A673 (cell line): ENCODE measurements at regions not wholly inside any gene's neighbourhood (a gene's known extent, or its start where the extent isn't known, plus 50 kb on each side); places are given as distances from the start of the nearest gene placed in this dataset.

Experiments
- BruUV-seq: library from RNA; stranded (reverse); fragments of 400-500 nt; replicated peaks from 2 replicates; lab custom pipeline; 2021; lab: Mats Ljungman, UMichigan
- CTCF ChIA-PET: fragments of 300-600 bp; sonication (Branson Sonifier 250); formaldehyde crosslinking; loops from one replicate; lab custom pipeline; 2022; ENCODE audit warnings: antibody characterized with exemption; lab: Charles Lee
- POLR2A ChIA-PET: fragments of 300-600 bp; sonication (Branson Sonifier 250); formaldehyde crosslinking; loops from one replicate; lab custom pipeline; 2022; ENCODE audit warnings: antibody characterized with exemption; ENCODE audit not compliant: low non-redundant PET; lab: Charles Lee
- DNase-seq: peaks from one replicate; pipeline ENCODE4 v3.0.0-alpha.2; 2015; ENCODE audit warnings: low spot score
- H3K27ac ChIP-seq: fragments of 200-600 bp; sonication (generic); 2 replicates; pipeline ENCODE4 v1.5.1; 2016; ENCODE audit warnings: mixed run types, low read depth, mild to moderate bottlenecking, mixed read lengths, antibody characterized with exemption, low read length; ENCODE audit not compliant: poor library complexity, severe bottlenecking
- H3K27me3 ChIP-seq: fragments of 200-600 bp; sonication (generic); replicated peaks from 2 replicates; pipeline ENCODE4 v1.6.1; 2017; ENCODE audit warnings: mixed run types, low read depth, mild to moderate bottlenecking, mixed read lengths, antibody characterized with exemption, low read length; ENCODE audit not compliant: insufficient read depth, poor library complexity
- H3K36me3 ChIP-seq: fragments of 200-600 bp; sonication (generic); 2 replicates; pipeline ENCODE4 v1.6.1; 2016; ENCODE audit warnings: mixed run types, mild to moderate bottlenecking, mixed read lengths, antibody characterized with exemption, low read length; ENCODE audit not compliant: insufficient read depth, poor library complexity, severe bottlenecking
- H3K4me1 ChIP-seq: fragments of 200-600 bp; sonication (generic); 2 replicates; pipeline ENCODE4 v1.6.1; 2017; ENCODE audit warnings: mixed run types, mild to moderate bottlenecking, mixed read lengths, antibody characterized with exemption, low read length; ENCODE audit not compliant: insufficient read depth, poor library complexity, severe bottlenecking
- H3K4me3 ChIP-seq: fragments of 200-600 bp; sonication (generic); 2 replicates; pipeline ENCODE4 v1.5.1; 2016; ENCODE audit warnings: low read depth, mixed run types, mild to moderate bottlenecking, mixed read lengths, low read length; ENCODE audit not compliant: poor library complexity, severe bottlenecking
- H3K9me3 ChIP-seq: fragments of 200-600 bp; sonication (generic); 2 replicates; pipeline ENCODE4 v1.6.1; 2016; ENCODE audit warnings: mixed run types, low read depth, mild to moderate bottlenecking, mixed read lengths, antibody characterized with exemption, low read length; ENCODE audit not compliant: poor library complexity, severe bottlenecking
- EZH2 ChIP-seq: fragments of 200-600 bp; sonication (generic); IDR thresholded peaks from 2 replicates; pipeline ENCODE4 v1.6.1; 2017; ENCODE audit warnings: borderline replicate concordance, low read depth, mild to moderate bottlenecking, mixed read lengths, antibody characterized with exemption, low read length; ENCODE audit not compliant: poor library complexity, severe bottlenecking
- intact Hi-C: fragments of 100-400 bp; cut with micrococcal nuclease; formaldehyde crosslinking; loops from one replicate; pipeline ENCODE4 v1.10.0; 2022; ENCODE audit not compliant: unreplicated experiment
- TF ChIP-seq, protein P1 (sequence below): fragments of 300-800, 200-600 bp; sonication (generic); conservative IDR thresholded peaks from 2 replicates; pipeline ENCODE4 v1.5.1; 2017; ENCODE audit warnings: low read depth, mild to moderate bottlenecking, antibody characterized with exemption, low read length, moderate library complexity, mixed read lengths

DNA sequence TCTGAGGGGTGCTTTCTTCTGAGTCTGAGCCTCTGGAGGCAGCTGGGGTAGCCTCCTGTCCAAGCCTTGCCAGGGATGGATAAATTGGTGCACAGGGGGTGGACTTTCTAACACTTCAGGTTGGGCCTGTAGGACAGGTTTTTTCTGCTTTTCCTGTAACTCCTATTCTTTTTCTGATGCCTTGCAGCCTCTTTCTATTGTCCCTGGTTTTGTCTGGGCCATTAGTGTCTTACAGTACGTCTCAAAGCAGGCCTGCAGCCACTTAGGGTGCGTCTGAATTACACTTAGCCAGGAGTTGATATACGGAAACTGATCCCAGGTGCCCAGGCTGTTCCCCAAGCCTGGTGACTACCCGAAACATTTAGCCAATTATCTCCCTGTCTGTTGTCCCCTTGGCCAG is 213.3 kb upstream of the HTR2A start:
- no peak overlapping the region for H3K27ac ChIP-seq
- POLR2A ChIA-PET, result no interaction called here
- DNase-seq, result no peak
- BruUV-seq, result no TSS peak
- H3K27me3 ChIP-seq, result peaks cover 12% of the 10 kb centered on the region
- CTCF ChIA-PET, result no interaction called here
- no peak overlapping the region for H3K4me3 ChIP-seq
- intact Hi-C loops, result no loop called here
- TF ChIP-seq, protein P1, sequence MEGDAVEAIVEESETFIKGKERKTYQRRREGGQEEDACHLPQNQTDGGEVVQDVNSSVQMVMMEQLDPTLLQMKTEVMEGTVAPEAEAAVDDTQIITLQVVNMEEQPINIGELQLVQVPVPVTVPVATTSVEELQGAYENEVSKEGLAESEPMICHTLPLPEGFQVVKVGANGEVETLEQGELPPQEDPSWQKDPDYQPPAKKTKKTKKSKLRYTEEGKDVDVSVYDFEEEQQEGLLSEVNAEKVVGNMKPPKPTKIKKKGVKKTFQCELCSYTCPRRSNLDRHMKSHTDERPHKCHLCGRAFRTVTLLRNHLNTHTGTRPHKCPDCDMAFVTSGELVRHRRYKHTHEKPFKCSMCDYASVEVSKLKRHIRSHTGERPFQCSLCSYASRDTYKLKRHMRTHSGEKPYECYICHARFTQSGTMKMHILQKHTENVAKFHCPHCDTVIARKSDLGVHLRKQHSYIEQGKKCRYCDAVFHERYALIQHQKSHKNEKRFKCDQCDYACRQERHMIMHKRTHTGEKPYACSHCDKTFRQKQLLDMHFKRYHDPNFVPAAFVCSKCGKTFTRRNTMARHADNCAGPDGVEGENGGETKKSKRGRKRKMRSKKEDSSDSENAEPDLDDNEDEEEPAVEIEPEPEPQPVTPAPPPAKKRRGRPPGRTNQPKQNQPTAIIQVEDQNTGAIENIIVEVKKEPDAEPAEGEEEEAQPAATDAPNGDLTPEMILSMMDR, result no peak
- no peak for TF ChIP-seq EZH2
- H3K4me1 ChIP-seq, result no peaks in the 10 kb centered on the region
- H3K36me3 ChIP-seq, result no peaks in the 10 kb centered on the region
- H3K9me3 ChIP-seq, result no peaks in the 10 kb centered on the region

DNA sequence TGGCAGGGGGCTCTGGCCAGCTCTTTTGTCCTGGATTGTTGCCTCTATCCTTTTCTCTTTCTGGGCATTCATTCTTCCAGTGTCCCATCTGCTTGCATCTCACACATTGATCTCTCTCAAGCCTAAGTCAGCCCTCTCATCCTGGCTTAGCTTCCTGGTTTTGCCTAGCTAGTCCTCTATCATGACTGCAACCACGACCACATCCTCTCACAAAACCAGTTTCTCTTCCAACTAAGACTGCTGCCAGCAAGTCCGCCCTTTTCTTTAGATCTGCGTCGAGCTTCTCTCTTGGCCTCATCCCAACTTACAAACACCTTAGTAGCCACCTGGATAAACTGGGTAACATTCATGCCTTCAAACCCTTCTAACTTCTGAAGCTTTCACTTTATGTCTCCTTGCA is 212.2 kb upstream of the HTR2A start:
- Histone ChIP-seq H3K27ac (no peak overlapping the region), H3K4me3 (no peak overlapping the region), H3K36me3 (no peaks in the 10 kb centered on the region), H3K9me3 (no peaks in the 10 kb centered on the region), H3K27me3 (peaks cover 4% of the 10 kb centered on the region), H3K4me1 (no peaks in the 10 kb centered on the region)
- DNase-seq, result no peak
- ChIA-PET CTCF (no interaction called here), POLR2A (no interaction called here)
- BruUV-seq, result no TSS peak
- intact Hi-C loops, result no loop called here
- TF ChIP-seq, protein P1, result no peak
- no peak for TF ChIP-seq EZH2

DNA sequence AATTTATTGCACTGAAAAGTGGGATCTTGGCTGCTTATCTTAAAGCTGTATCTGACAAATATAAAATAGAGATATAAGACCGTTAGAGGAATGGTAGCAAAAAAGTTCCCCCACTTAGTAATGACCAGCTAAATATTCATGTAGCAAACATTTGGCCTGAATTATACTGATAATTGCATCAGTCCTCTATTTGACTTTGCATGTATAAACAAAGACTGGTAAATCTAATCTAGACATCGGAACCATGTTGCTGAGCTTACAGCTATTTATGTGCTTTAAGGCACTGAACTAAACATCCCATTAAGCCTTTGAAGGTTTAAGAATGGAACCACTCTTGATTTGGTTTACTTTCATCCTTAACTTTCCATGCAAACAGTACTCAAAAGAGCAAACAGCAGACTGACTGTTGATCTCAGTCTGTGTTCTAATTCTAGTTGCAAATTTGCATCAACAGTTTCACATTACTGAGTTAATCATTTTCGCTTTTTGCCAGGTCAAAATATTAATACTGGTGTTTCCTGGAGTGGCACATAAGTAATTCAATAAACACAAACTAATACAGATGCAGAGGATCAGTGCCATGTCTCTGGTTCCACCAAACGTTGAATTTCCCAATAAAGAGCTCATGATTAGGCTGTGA is 203.5 kb upstream of the HTR2A start:
- POLR2A ChIA-PET, result interaction anchor here (0.6 kb wide), 1 partner anchor 55 kb away, joined by 4 read pairs; no protein-coding TSS in a partner anchor
- intact Hi-C loops, result no loop called here
- no peaks in the 10 kb centered on the region for H3K4me1 ChIP-seq
- H3K36me3 ChIP-seq, result no peaks in the 10 kb centered on the region
- H3K27me3 ChIP-seq, result peaks cover 22% of the 10 kb centered on the region
- H3K4me3 ChIP-seq, result no peak overlapping the region
- DNase-seq, result no peak
- BruUV-seq, result no TSS peak
- CTCF ChIA-PET, result no interaction called here
- H3K9me3 ChIP-seq, result no peaks in the 10 kb centered on the region
- no peak for TF ChIP-seq EZH2
- TF ChIP-seq, protein P1, result no peak
- no peak overlapping the region for H3K27ac ChIP-seq
